AG09319 (cell line): ENCODE measurements at regions not wholly inside any gene's neighbourhood (a gene's known extent, or its start where the extent isn't known, plus 50 kb on each side); places are given as distances from the start of the nearest gene placed in this dataset.

Experiments
- DNase-seq: peaks from one replicate; pipeline ENCODE4 v3.0.0-alpha.2; 2010; ENCODE audit warnings: low read depth; ENCODE audit errors: extremely low read depth
- TF ChIP-seq, protein P1 (sequence below): IDR thresholded peaks from 2 replicates; pipeline ENCODE4 v1.5.1; 2011; ENCODE audit warnings: low read depth, mild to moderate bottlenecking, inconsistent platforms, low read length, moderate library complexity

DNA sequence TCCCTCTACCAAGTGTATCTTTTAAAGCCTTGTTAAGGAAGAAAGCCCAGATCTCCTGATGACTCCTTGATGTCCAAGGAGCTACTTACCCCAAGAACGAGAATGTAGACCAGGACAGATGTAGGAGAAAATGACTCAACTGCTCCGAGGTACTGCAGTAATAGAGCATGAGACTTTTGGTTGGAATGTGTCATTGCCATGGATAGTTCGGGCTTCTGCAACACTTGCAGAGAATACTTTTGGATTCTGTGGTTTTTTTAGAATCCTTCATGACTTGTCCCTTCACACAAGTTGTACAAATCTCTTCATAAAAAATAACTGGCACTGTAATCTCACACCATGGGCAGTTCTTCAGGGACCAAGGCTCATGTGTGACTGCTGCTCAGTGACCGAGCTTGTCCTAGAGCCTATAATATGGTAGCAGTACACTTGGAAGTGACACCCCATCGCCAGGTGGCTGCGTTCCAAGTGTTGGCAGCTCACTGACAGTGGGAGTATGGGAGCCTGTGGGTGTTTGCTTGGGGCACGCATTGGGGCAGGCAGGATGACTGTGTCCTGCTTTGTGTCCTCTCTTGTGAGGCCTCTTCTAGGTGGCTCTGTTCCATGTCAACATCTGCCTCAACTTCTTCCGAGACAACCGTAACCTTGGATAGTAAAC is 87.9 kb upstream of the WDR1 start:
- no peak for DNase-seq
- TF ChIP-seq, protein P1, sequence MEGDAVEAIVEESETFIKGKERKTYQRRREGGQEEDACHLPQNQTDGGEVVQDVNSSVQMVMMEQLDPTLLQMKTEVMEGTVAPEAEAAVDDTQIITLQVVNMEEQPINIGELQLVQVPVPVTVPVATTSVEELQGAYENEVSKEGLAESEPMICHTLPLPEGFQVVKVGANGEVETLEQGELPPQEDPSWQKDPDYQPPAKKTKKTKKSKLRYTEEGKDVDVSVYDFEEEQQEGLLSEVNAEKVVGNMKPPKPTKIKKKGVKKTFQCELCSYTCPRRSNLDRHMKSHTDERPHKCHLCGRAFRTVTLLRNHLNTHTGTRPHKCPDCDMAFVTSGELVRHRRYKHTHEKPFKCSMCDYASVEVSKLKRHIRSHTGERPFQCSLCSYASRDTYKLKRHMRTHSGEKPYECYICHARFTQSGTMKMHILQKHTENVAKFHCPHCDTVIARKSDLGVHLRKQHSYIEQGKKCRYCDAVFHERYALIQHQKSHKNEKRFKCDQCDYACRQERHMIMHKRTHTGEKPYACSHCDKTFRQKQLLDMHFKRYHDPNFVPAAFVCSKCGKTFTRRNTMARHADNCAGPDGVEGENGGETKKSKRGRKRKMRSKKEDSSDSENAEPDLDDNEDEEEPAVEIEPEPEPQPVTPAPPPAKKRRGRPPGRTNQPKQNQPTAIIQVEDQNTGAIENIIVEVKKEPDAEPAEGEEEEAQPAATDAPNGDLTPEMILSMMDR, result no peak

DNA sequence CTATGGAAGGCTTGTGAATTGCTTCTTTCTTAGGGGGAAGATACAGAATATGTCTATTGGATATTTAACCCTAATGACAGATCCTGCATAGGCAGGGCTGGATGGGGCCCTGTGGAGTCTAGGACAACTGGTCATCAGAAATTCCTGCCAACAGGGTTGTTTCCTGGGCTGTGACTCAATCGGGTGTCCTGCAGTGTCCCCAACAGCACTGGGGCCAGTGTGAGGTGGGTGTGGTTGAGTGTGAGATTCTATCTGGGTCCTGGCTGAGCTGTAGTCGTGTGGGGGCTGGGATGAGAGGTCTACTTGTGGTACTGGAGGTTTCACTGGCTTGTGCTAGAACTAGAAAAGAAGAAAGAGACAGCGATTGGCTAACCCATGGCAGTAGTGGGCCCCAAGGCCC is 87.3 kb upstream of the WDR1 start:
- DNase-seq, result no peak

DNA sequence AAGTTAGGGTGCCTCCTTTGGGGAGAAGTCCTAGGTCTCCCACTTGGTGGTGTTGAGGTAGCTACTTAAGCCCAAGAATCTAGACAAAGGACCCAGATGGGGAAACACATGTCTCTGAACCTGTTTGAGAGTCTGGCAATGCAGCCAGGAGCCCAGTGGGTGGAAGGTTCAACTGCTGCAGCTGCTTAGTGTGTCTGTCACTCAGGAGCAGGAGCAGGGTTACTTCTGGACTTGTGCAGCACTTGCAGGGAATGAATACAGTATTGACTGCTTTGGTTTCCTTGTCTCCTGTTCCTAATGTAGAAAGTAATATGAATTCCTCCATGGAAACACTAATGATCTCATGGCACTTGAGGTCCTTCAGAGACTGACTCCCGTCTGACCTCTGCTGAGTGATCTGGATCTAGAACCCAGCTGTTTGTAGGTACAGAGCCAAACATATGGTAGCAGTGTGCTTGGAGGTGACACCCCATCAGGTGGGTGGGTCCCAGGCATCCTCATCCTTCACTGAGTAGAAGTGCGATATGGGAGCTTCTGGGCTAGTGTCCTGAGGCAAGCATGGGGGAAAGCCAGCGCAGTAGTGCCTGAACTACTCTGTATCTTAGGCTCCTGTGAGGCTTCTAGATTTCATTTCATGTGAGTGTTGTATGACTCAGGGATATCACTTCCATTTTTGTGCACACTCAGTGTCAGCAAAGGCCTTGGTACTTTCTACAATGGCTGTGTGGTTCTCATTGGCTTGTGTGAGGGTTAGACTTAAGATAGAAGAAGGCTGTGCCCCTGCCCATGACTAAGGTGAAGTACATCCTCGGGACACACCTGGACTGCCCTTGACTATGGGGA is 85.0 kb upstream of the WDR1 start:
- DNase-seq, result no peak
- TF ChIP-seq, protein P1, result no peak

More for the DNA sequence above, 87.3 kb upstream of the WDR1 start:
- TF ChIP-seq, protein P1, result no peak

DNA sequence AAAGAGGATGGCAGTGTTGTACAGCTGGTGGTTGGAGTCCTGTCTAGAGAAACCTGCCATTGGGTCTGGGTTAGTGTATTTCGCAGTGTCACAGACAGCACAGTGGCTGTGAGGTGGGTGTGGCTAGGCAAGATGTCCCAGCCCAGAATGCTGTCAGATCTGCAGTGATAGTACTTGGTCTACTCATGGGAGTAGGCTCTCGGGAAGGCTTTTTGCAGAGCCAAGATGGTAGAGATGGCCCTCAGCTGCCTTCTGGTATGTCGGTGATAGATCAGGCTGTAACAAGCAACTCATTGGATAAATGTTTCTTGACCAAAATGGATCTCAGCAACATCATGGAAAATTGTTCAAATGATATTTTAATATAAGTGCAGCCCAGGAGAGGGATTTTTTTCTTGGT is 84.3 kb upstream of the WDR1 start:
- DNase-seq, result no peak
- TF ChIP-seq, protein P1, result no peak

DNA sequence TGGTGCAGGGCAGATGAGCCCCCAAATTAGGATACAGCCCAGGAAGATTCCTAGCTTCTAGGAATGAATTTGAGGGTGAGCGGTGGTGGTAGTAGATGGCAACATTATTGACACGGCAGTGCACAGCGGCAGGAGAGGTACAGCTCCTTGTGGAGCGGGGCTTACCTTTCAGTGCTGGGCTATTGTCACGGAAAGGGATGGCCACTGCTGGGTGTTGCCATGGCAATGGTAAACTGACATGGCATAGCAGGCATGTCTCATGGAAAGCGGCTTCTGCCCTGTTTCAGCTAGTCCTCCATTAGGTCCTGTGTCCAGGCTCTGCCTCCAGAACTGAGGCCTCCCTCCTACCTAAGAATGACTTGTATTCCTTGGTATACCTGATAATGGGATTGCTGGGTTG is 81.8 kb upstream of the WDR1 start:
- no peak for DNase-seq
- TF ChIP-seq, protein P1, result no peak

DNA sequence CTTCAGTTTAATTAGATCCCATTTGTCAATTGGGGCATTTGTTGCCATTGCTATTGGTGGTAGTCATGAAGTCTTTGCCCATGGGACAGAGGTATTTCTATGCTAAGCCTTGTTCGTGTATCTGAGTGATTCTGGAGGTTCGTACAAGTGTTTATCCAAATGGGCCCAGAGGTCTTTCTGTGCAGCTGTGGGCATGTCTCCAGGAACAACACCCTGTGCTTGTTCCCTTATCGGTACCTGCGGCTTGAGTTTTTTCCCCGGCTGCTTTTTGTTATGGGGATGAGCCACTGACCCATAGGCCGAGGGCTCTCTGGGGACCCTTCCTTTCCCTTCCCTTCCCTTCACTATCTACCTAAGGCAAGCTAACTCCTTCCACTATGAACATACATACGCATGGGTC is 81.4 kb upstream of the WDR1 start:
- TF ChIP-seq, protein P1, result no peak
- no peak for DNase-seq

DNA sequence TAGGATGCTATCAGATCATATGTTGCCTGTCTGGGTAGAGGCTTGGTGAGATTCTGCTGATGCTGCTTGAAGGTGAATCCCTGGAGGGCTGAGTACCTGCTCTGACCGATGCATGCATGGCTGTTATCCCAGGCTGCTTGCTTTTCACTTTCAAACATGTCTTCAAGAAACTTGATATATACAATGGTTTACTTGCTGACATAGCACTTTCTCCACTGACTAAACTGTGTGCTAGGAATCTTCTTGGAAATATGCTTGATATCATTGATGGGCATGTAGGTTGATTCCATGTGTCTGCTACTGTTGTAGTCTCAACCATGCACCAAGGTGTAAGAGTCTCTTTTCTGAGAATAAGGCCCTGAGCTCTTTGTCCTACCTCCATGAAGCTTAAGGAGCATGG is 79.6 kb upstream of the WDR1 start:
- no peak for DNase-seq
- TF ChIP-seq, protein P1, result no peak
